ENCODE measurements at regions not wholly inside any gene's neighbourhood (a gene's known extent, or its start where the extent isn't known, plus 50 kb on each side); places are given as distances from the start of the nearest gene placed in this dataset.
"Not testable (repeated sequence)": the region's sequence is repeated elsewhere in the genome, so short reads cannot be mapped to it uniquely, and the experiment has no call there.

- DNase-seq = peak; percentile 4
Measured at GRCh38 chr7:113207441-113207840, 89.1 kb upstream of the SMIM30 start.

- DNase-seq = no peak
Measured at GRCh38 chr7:113204415-113204814, 86.1 kb upstream of the SMIM30 start.

- DNase-seq = no peak
Measured at GRCh38 chr7:113202284-113202683, 83.9 kb upstream of the SMIM30 start.

- DNase-seq = no peak
Measured at GRCh38 chr7:113200281-113200680, 81.9 kb upstream of the SMIM30 start.

- no peak for DNase-seq
Measured at GRCh38 chr7:113199841-113200240, 81.5 kb upstream of the SMIM30 start.

- no peak for DNase-seq
Measured at GRCh38 chr7:113199136-113199535, 80.8 kb upstream of the SMIM30 start.

- DNase-seq = no peak
Measured at GRCh38 chr7:113198226-113198625, 79.9 kb upstream of the SMIM30 start.

GRCh38 chr7:113197274-113197673 lies 78.9 kb upstream of the SMIM30 start:
- DNase-seq = peak; percentile 35

- no peak for DNase-seq
Measured at GRCh38 chr7:113188396-113188795, 70.0 kb upstream of the SMIM30 start.

- DNase-seq = no peak
Measured at GRCh38 chr7:113179313-113179712, 61.0 kb upstream of the SMIM30 start.

- DNase-seq = no peak
Measured at GRCh38 chr7:113176836-113177235, 58.5 kb upstream of the SMIM30 start.

- DNase-seq = not testable (repeated sequence)
Measured at GRCh38 chr7:113176180-113176579, 57.8 kb upstream of the SMIM30 start.

- no peak for DNase-seq
Measured at GRCh38 chr7:113175525-113176104, 57.3 kb upstream of the SMIM30 start.

- no peak for DNase-seq
Measured at GRCh38 chr7:113172726-113173125, 54.4 kb upstream of the SMIM30 start.

GRCh38 chr7:113170591-113170990 lies 52.2 kb upstream of the SMIM30 start:
- no peak for DNase-seq
